SU-DHL-6 (cell line): ENCODE measurements at regions not wholly inside any gene's neighbourhood (a gene's known extent, or its start where the extent isn't known, plus 50 kb on each side); places are given as distances from the start of the nearest gene placed in this dataset.
A peak's percentile ranks its signal among the peaks of the same experiment; 100 is the strongest.

Experiments
- H2AFZ ChIP-seq: fragments of 200-600 bp; sonication (generic); 2 replicates; pipeline ENCODE4 v1.6.1; 2014; ENCODE audit warnings: low read depth, mild to moderate bottlenecking, moderate library complexity, mixed read lengths, antibody characterized with exemption, low read length; ENCODE audit not compliant: severe bottlenecking
- H3F3A ChIP-seq: fragments of 200-600 bp; shearing (Covaris generic); 2 replicates; pipeline ENCODE4 v1.6.0; 2016; ENCODE audit warnings: antibody characterized with exemption, mild to moderate bottlenecking; ENCODE audit not compliant: insufficient read depth
- H3K27ac ChIP-seq: fragments of 200-600 bp; sonication (generic); 2 replicates; pipeline ENCODE4 v1.5.1; 2016; ENCODE audit warnings: low read depth, mild to moderate bottlenecking, low read length, moderate library complexity, mixed read lengths
- H3K27me3 ChIP-seq: fragments of 200-600 bp; sonication (generic), shearing (Covaris generic); 2 replicates; pipeline ENCODE4 v1.6.0; 2014; ENCODE audit warnings: mild to moderate bottlenecking, low read length
- H3K36me3 ChIP-seq: fragments of 200-600 bp; sonication (generic); 2 replicates; pipeline ENCODE4 v1.6.1; 2014; ENCODE audit warnings: mild to moderate bottlenecking, low read length, mixed read lengths
- H3K4me2 ChIP-seq: fragments of 300-600, 200-600 bp; shearing (Covaris generic), sonication (generic); 2 replicates; pipeline ENCODE4 v1.6.0; 2014; ENCODE audit warnings: low read length, low read depth, mild to moderate bottlenecking; ENCODE audit not compliant: poor library complexity, severe bottlenecking
- H3K4me3 ChIP-seq: fragments of 200-600 bp; sonication (generic); 2 replicates; pipeline ENCODE4 v1.5.1; 2014; ENCODE audit warnings: antibody characterized with exemption, low read length, mild to moderate bottlenecking, mixed read lengths; ENCODE audit not compliant: insufficient read depth, poor library complexity, severe bottlenecking
- H3K79me2 ChIP-seq: fragments of 200-600 bp; sonication (generic); 2 replicates; pipeline ENCODE4 v1.6.1; 2014; ENCODE audit warnings: mild to moderate bottlenecking, low read length, moderate library complexity; ENCODE audit not compliant: insufficient read depth
- H3K9ac ChIP-seq: fragments of 200-600 bp; sonication (generic); 2 replicates; pipeline ENCODE4 v1.7.0; 2014; ENCODE audit warnings: mild to moderate bottlenecking, low read length
- H3K9me2 ChIP-seq: fragments of 200-600 bp; sonication (generic); replicated peaks from 2 replicates; pipeline ENCODE4 v1.6.1; 2014; ENCODE audit warnings: low read length; ENCODE audit not compliant: insufficient read depth
- H3K9me3 ChIP-seq: fragments of 200-600 bp; sonication (generic); 2 replicates; pipeline ENCODE4 v1.6.1; 2014; ENCODE audit warnings: low read length, mixed read lengths; ENCODE audit not compliant: insufficient read depth
- H4K20me1 ChIP-seq: fragments of 200-600 bp; sonication (generic); 2 replicates; pipeline ENCODE4 v1.6.1; 2014; ENCODE audit warnings: low read depth, mild to moderate bottlenecking, antibody characterized with exemption, low read length, moderate library complexity, mixed read lengths
- CTCF ChIP-seq: fragments of 200-600 bp; sonication (generic); IDR thresholded peaks from one replicate; pipeline ENCODE4 v1.5.1; 2017; ENCODE audit warnings: antibody characterized with exemption, mild to moderate bottlenecking, low read length, moderate library complexity; ENCODE audit not compliant: insufficient read depth, poor library complexity, severe bottlenecking
- EZH2phosphoT487 ChIP-seq: fragments of 200-600 bp; sonication (generic), shearing (Covaris generic); conservative IDR thresholded peaks from 2 replicates; pipeline ENCODE4 v1.6.1; 2018; ENCODE audit warnings: mild to moderate bottlenecking, antibody characterized with exemption, low read length, moderate library complexity, mixed read lengths

GRCh38 chr2:64931246-64932115 is 57.7 kb upstream of the SLC1A4 start:
- H3K4me3 ChIP-seq, result peak overlapping the region; percentile 74
- peak overlapping the region; percentile 97 for H3K27ac ChIP-seq
- H3K9me3 ChIP-seq, result peaks cover 22% of the 10 kb centered on the region; the same call in 1 of the 2 replicates
- no peak for TF ChIP-seq EZH2phosphoT487
- no peak for TF ChIP-seq CTCF
- no peak overlapping the region for H2AFZ ChIP-seq
- no peaks in the 10 kb centered on the region for H3K27me3 ChIP-seq
- no peaks in the 10 kb centered on the region for H3K9me2 ChIP-seq
- H3K4me2 ChIP-seq, result peak overlapping the region; percentile 92
- H3F3A ChIP-seq, result peaks cover 47% of the 10 kb centered on the region
- H4K20me1 ChIP-seq, result no peaks in the 10 kb centered on the region
- H3K79me2 ChIP-seq, result peaks cover 89% of the 10 kb centered on the region
- H3K9ac ChIP-seq, result peak overlapping the region; percentile 91
- peaks cover 35% of the 10 kb centered on the region for H3K36me3 ChIP-seq

DNA sequence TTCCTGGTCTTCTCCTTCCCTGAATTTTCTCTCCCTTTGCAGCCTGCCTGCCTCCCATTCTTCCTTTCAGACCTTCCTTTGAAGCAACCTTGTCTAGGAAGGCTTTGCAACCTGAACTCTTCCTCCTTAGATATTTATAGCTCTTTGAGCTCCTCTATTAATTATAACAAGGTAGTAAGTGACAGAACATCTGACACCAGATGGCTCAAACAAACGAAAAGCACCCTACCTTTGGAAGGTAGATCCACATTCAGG is 57.2 kb upstream of the SLC1A4 start:
- H3K4me2 ChIP-seq, result peak overlapping the region; percentile 92
- H3K9me2 ChIP-seq, result no peaks in the 10 kb centered on the region
- no peak overlapping the region for H2AFZ ChIP-seq
- H3K4me3 ChIP-seq, result peak overlapping the region; percentile 74
- peak overlapping the region; percentile 97 for H3K27ac ChIP-seq
- peaks cover 89% of the 10 kb centered on the region for H3K79me2 ChIP-seq
- H3K36me3 ChIP-seq, result peaks cover 31% of the 10 kb centered on the region
- peaks cover 19% of the 10 kb centered on the region; the same call in 1 of the 2 replicates for H3K9me3 ChIP-seq
- no peaks in the 10 kb centered on the region for H3K27me3 ChIP-seq
- peak overlapping the region; percentile 91 for H3K9ac ChIP-seq
- peaks cover 53% of the 10 kb centered on the region for H3F3A ChIP-seq
- TF ChIP-seq EZH2phosphoT487 (no peak), CTCF (no peak)
- no peaks in the 10 kb centered on the region for H4K20me1 ChIP-seq

- Histone ChIP-seq H3K27me3 (no peaks in the 10 kb centered on the region), H2AFZ (no peak overlapping the region), H3K4me2 (peak overlapping the region; percentile 92), H4K20me1 (no peaks in the 10 kb centered on the region), H3K9me3 (peaks cover 15% of the 10 kb centered on the region; the same call in 1 of the 2 replicates), H3K4me3 (peak overlapping the region; percentile 74), H3K9me2 (no peaks in the 10 kb centered on the region), H3F3A (peaks cover 58% of the 10 kb centered on the region), H3K36me3 (peaks cover 25% of the 10 kb centered on the region), H3K9ac (peak overlapping the region; percentile 91), H3K27ac (peak overlapping the region; percentile 97), H3K79me2 (peaks cover 84% of the 10 kb centered on the region)
- TF ChIP-seq EZH2phosphoT487, result no peak
- no peak for TF ChIP-seq CTCF
Measured at GRCh38 chr2:64932371-64933216, 56.6 kb upstream of the SLC1A4 start.
